DOHH2 (cell line): ENCODE measurements at regions not wholly inside any gene's neighbourhood (a gene's known extent, or its start where the extent isn't known, plus 50 kb on each side); places are given as distances from the start of the nearest gene placed in this dataset.

Experiments
- EZH2phosphoT487 ChIP-seq: fragments of 200-600 bp; sonication (generic); IDR thresholded peaks from 2 replicates; pipeline ENCODE4 v1.6.1; 2017; ENCODE audit warnings: borderline replicate concordance, mild to moderate bottlenecking, antibody characterized with exemption, low read length, moderate library complexity, mixed read lengths
- TF ChIP-seq, protein P1 (sequence below): fragments of 200-600 bp; sonication (generic); IDR thresholded peaks from one replicate; pipeline ENCODE4 v1.5.1; 2014; ENCODE audit warnings: antibody characterized with exemption, mild to moderate bottlenecking, low read depth, low read length; ENCODE audit not compliant: poor library complexity, severe bottlenecking

GRCh38 chrX:46317163-46317562 lies 228.1 kb downstream of the ZNF674 start:
- TF ChIP-seq, protein P1, sequence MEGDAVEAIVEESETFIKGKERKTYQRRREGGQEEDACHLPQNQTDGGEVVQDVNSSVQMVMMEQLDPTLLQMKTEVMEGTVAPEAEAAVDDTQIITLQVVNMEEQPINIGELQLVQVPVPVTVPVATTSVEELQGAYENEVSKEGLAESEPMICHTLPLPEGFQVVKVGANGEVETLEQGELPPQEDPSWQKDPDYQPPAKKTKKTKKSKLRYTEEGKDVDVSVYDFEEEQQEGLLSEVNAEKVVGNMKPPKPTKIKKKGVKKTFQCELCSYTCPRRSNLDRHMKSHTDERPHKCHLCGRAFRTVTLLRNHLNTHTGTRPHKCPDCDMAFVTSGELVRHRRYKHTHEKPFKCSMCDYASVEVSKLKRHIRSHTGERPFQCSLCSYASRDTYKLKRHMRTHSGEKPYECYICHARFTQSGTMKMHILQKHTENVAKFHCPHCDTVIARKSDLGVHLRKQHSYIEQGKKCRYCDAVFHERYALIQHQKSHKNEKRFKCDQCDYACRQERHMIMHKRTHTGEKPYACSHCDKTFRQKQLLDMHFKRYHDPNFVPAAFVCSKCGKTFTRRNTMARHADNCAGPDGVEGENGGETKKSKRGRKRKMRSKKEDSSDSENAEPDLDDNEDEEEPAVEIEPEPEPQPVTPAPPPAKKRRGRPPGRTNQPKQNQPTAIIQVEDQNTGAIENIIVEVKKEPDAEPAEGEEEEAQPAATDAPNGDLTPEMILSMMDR: no peak
- no peak for TF ChIP-seq EZH2phosphoT487
